ENCODE measurements at regions not wholly inside any gene's neighbourhood (a gene's known extent, or its start where the extent isn't known, plus 50 kb on each side); places are given as distances from the start of the nearest gene placed in this dataset.

GRCh38 chr18:67574749-67575148 is 58.2 kb upstream of the DSEL start:
- H3K4me3 ChIP-seq (ENCODE audit: low read depth, low read length, poor library complexity, severe bottlenecking): no peak overlapping the region
- H3K4me2 ChIP-seq (ENCODE audit: low read length): no peak overlapping the region
- no peaks in the 10 kb centered on the region for H3F3A ChIP-seq (ENCODE audit: insufficient read depth, low read length)
- no peaks in the 10 kb centered on the region for H4K20me1 ChIP-seq (ENCODE audit: insufficient read depth, low read length)
- TF ChIP-seq EZH2 (IDR thresholded peaks at IDR 0.05; ENCODE audit: borderline replicate concordance, low read length) (no peak), CTCF (IDR thresholded peaks at IDR 0.05; ENCODE audit: low read length) (no peak)
- H2AFZ ChIP-seq (ENCODE audit: low read length): no peak overlapping the region
- H3K9me2 ChIP-seq (ENCODE audit: low read depth, low read length): no peaks in the 10 kb centered on the region
- H3K4me1 ChIP-seq (ENCODE audit: insufficient read depth, low read length, severe bottlenecking): no peaks in the 10 kb centered on the region
- H3K79me2 ChIP-seq (ENCODE audit: insufficient read depth, low read length): no peaks in the 10 kb centered on the region
- no peaks in the 10 kb centered on the region for H3K9me3 ChIP-seq (ENCODE audit: low read length)
- H3K36me3 ChIP-seq (ENCODE audit: insufficient read depth, low read length): no peaks in the 10 kb centered on the region
- no peak overlapping the region for H3K9ac ChIP-seq (ENCODE audit: low read length)
- H3K27ac ChIP-seq (ENCODE audit: low read depth, low read length, poor library complexity, severe bottlenecking): no peak overlapping the region
- H3K27me3 ChIP-seq (ENCODE audit: insufficient read depth, low read length): no peaks in the 10 kb centered on the region

- H3K79me2 ChIP-seq (ENCODE audit: insufficient read depth, low read length): no peaks in the 10 kb centered on the region
- H3K9me3 ChIP-seq (ENCODE audit: low read length): no peaks in the 10 kb centered on the region
- no peaks in the 10 kb centered on the region for H4K20me1 ChIP-seq (ENCODE audit: insufficient read depth, low read length)
- no peaks in the 10 kb centered on the region for H3K9me2 ChIP-seq (ENCODE audit: low read depth, low read length)
- no peak overlapping the region for H3K4me2 ChIP-seq (ENCODE audit: low read length)
- H3K4me1 ChIP-seq (ENCODE audit: insufficient read depth, low read length, severe bottlenecking): no peaks in the 10 kb centered on the region
- no peak overlapping the region for H3K27ac ChIP-seq (ENCODE audit: low read depth, low read length, poor library complexity, severe bottlenecking)
- H3K4me3 ChIP-seq (ENCODE audit: low read depth, low read length, poor library complexity, severe bottlenecking): no peak overlapping the region
- H2AFZ ChIP-seq (ENCODE audit: low read length): no peak overlapping the region
- H3F3A ChIP-seq (ENCODE audit: insufficient read depth, low read length): no peaks in the 10 kb centered on the region
- no peak overlapping the region for H3K9ac ChIP-seq (ENCODE audit: low read length)
- TF ChIP-seq EZH2 (IDR thresholded peaks at IDR 0.05; ENCODE audit: borderline replicate concordance, low read length) (no peak), CTCF (IDR thresholded peaks at IDR 0.05; ENCODE audit: low read length) (no peak)
- no peaks in the 10 kb centered on the region for H3K27me3 ChIP-seq (ENCODE audit: insufficient read depth, low read length)
- H3K36me3 ChIP-seq (ENCODE audit: insufficient read depth, low read length): no peaks in the 10 kb centered on the region
Observed at GRCh38 chr18:67568166-67568565, 51.6 kb upstream of the DSEL start.

Measured in OCI-LY1 (cell line).